Fibroblast of skin of left quadriceps (primary cell): ENCODE measurements at regions not wholly inside any gene's neighbourhood (a gene's known extent, or its start where the extent isn't known, plus 50 kb on each side); places are given as distances from the start of the nearest gene placed in this dataset.

ENCODE experiments used
- DNase-seq, 2 experiments: peaks; one replicate each; pipeline ENCODE4 v3.0.0-alpha.2; 2013; ENCODE audit warnings: low read depth in 2 of 2

DNA sequence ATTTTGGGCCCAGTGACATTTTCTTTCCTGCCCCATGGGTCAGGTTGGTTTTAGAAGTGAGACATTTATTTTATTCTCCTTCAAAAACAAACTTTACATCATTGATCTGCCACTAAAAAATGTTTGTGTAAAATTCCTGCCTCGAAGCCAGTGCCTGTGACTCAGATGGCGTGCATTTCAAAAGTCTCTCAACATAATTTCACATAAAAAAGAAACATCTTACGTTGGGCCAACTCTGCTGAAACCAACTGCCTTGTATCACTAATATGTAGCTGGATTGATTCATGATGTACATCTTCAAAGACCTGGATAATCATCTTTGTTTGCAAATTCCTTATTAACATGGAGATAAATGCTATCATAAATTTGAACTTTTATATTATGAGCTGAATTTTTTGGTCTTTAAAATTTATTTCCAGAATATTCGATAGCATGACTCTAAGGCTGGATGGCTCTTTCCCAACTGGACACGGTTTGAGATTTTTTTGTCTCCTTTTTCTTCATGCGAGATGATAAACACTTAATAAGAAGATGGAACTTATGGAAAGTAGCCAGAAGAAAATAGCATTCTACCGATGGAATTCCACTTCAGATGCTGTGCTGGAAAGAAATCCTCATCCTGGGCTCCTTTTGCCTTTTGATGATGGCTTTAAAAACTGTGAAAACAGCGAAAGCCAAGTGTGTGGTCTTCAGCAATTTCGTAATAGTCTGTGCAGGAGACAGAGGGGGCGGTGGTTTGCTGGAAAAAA lies 420.5 kb downstream of the FGF9 start:
- peak; percentile 37 to 43 for DNase-seq

GRCh38 chr13:22091971-22092300 lies 421.1 kb downstream of the FGF9 start:
- DNase-seq, result no peak

- DNase-seq, result no peak
Measured at GRCh38 chr13:22092791-22093560, 422.1 kb downstream of the FGF9 start.

- DNase-seq, result no peak
Measured at GRCh38 chr13:22095794-22096193, 424.9 kb downstream of the FGF9 start.

DNA sequence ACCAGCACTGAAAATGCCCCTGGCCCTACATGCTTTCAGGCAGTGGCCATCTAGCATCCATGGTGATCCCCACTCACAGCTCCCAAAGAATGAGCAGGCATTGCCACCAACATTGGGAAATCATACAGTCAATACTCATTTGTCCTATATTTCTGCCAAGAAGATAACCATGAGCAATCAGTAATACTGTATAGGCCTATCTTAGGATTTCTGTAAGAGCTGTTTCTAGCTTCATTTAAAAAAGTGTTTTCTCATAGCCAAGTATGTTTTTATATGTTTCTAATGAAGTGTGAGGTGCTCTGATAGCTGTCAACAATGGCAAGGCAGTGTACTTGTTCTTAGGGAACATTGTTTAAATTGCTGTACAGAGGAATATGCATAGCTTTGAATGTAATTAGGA lies 428.7 kb downstream of the FGF9 start:
- no peak for DNase-seq

GRCh38 chr13:22102271-22102670 lies 431.4 kb downstream of the FGF9 start:
- DNase-seq, result no peak

DNA sequence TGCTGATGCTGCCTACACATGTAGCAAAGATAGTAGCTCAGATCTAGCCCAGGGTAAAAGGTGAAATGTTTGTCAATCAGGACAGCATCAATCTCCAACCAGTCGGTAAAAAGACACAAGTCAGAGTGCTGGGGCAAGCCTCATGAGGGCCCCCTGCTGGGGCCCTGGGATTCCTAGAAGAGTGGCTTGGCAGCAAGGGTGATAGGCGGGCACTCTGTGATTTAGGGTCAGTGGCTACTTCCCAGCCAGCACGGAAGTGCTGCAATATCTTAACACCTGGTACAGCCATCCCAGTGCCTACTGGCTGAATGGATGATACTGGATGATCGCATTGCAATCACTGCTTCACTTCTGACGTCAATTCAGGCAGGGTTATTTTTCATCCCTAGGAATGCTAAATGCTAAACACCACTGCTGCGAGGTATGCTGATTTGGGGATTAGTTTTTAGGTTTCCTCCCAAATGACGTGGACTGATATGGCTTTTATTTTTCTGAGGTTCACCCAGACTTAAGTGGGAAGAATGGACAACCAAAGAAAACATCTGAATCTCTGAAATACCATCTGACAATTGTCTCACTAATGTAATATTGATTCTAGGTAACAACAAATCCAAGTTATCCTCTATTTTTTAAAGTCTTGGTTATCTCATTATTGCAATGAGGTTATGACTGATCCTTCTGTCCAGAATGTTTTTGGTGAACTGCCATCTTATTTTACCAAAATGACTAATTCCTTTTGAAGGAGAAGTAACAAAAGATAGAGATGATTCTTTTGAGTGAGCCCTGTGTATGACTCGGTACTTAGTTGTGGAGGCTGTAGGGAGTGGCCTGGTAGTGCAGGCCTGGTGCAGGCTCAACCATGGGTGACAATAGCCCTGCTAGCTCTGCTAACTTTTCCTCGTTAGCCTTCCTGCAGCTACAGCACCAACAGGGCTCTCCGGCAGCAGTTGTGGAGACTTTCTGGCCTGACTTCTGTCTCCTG lies 432.5 kb downstream of the FGF9 start:
- DNase-seq, result no peak

GRCh38 chr13:22106058-22106457 lies 435.2 kb downstream of the FGF9 start:
- DNase-seq, result no peak

GRCh38 chr13:22107549-22107948 lies 436.7 kb downstream of the FGF9 start:
- DNase-seq, result no peak

DNA sequence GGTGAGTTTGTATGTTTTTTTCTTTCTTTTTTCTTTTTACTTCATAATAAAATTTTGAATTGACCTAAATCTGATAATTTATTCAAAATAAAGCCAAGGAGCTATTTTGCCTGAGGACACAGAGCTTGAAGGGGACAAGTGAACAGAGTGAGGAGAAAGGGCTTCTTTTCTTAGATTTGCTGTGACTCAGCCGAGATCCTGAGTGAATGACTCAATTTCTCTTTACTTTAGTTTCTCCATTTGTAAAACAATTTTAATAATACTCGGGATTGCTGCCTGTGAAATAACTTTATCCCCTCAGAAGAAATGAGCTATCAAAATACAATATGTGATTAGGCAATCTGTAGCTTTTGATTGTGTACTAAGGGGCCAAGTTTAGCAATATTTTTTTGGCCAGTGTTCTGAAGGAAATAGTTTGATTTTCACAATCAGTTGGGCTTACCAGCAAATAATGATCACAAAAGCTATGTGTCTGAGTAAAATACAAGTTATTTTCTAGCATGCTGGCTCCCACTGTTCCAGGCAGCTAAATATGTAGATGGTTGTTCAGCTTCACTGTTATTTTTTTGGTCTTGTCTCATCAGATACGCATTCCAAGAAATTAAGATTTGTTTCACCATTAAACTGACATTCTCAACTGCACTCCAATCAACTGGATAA lies 437.5 kb downstream of the FGF9 start:
- no peak for DNase-seq

DNA sequence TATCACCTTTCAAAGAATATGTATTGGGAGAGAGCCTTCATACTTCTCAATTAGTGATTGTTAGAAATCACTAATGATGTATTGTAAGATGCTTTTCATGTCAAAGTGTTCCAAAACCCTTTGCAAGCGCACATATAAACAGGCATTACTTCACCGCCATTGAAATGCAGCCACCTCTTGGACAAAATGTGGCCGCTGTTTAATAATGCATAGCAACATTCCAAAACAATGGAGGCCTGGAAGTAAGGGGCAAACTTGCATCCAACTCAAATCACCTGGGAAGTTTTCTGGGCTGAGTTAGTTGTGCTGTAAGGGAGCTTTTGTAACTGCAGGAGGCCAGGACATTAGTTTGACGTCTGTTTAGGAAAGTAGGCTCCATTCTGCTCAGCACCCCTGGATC lies 438.1 kb downstream of the FGF9 start:
- no peak for DNase-seq

DNA sequence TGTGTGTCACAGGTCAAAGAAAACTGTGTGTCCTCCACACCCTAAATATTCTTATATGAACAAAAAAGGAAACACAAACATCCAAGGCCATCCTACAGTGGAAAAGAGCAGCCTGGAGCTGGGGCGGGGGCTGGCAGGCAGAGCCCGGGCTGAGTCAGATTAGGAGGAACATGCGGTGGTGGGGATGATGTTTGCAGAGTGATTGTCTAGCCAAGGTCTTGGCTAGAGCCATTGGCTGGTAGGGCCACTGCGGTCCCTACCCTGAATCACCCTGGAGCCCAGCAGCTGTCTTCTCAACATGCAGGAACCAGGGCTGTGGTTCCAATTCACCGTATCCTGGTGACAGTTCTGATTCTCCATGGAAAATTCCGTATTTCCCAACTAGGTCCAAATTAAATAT lies 439.5 kb downstream of the FGF9 start:
- DNase-seq, result no peak

DNA sequence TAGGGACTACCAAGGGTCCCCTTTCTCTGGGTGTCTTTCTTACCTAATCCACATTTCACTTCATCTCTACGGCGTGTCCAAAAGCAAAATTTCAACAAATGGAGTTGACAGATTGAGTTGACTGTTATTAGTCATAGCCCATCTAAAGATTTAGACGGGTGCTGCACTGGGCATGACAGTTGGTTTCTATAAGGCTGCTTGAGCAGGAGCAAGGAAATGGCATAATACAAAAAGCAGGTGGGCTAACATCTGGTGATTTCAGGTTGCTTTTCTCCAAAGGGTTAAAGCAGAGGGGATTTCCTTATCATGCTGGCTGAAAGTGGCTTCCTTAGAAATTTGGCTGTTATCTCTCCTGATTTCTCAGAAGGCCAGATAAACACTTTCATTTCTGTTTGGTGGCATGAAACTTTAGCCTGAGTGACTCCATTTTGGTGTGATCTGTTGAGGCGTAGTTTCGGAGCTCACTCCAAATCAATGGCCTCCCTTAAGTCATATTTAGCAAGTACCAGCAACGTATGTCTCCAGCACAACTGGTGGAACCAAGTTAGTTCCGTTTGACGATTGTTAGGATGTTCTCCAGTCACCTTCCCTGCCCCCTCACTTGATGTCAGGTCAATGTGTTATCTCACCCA lies 440.4 kb downstream of the FGF9 start:
- no peak for DNase-seq

GRCh38 chr13:22111961-22112360 lies 441.1 kb downstream of the FGF9 start:
- no peak for DNase-seq

GRCh38 chr13:22112956-22113745 lies 442.3 kb downstream of the FGF9 start:
- DNase-seq, result no peak

DNA sequence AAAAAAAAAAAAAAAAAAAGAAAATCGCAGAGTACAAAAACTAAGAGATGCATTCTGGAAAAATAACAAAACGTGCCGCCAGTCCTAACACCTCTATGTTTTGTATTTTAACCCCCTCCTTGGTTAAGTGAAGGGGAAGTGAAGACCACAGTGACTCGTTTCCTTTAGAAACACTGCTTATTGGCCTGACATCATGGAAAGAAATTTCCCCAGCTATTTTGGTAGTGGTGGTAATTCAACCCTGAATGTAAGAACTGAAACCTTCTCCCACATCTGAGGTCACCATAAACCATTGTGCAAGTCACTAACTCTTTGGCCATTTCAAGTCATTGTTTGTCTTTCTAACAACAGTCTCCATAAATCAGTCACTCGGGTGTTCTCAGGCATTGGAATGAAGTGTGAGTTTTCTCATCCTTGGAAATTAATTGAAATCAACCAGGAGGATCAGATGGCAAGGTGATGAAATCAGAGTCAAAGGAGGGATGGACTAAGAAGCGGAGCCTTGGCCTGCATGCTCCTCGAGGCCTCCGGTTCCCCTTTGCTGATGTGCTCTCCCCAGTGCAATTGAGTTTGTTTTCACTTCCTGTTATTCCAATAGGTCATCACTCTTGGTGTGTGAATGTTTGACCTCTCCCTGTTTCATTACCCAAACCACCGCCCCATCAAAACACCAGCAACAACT lies 443.9 kb downstream of the FGF9 start:
- no peak for DNase-seq

GRCh38 chr13:22118158-22118557 lies 447.3 kb downstream of the FGF9 start:
- no peak for DNase-seq

DNA sequence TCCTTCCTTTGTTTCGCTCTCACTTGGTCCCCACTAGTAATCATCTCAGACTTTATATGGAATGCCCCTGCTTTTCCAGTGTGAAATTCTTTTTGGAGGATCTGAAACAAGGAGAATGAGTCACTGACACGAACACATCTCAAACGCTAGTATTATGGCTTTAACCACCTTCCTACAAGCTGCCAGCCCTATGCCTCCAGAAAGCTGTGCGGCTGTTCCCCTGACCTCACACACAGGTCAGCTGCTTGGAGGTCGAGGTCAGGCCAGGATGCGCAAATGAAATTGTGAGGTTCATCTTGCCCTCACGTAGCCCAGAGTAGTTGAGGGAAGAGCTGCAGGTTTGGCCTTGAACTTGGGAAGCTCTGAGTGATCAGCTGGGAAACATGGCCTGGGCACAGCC lies 449.8 kb downstream of the FGF9 start:
- DNase-seq, result no peak

GRCh38 chr13:22121146-22121739 lies 450.4 kb downstream of the FGF9 start:
- no peak for DNase-seq
